HEK293 (cell line): ENCODE measurements at regions not wholly inside any gene's neighbourhood (a gene's known extent, or its start where the extent isn't known, plus 50 kb on each side); places are given as distances from the start of the nearest gene placed in this dataset.
A peak's percentile ranks its signal among the peaks of the same experiment; 100 is the strongest.

Source experiments
- CTCF ChIA-PET: fragments of 350-600 bp; formaldehyde crosslinking; extraction: SDS; loops from one replicate; lab custom pipeline; 2021; ENCODE audit warnings: antibody characterized with exemption; lab: Yijun Ruan, JAX
- POLR2A ChIA-PET: fragments of 300-600 bp; formaldehyde crosslinking; extraction: SDS; loops from one replicate; lab custom pipeline; 2020; ENCODE audit warnings: antibody characterized with exemption, inconsistent platforms; lab: Yijun Ruan, JAX
- H3K27ac ChIP-seq: fragments of 200-500 bp; sonication (Bioruptor generic); 2 replicates; pipeline ENCODE4 v1.5.1; 2014; ENCODE audit warnings: low read depth, low read length, control low read depth, inconsistent platforms; ENCODE audit errors: extremely low read depth
- H3K36me3 ChIP-seq, 2 experiments: fragments of 200-500 bp in 1 of 2; sonication (Bioruptor generic) in 1 of 2; 1 replicate in 1 of 2; 2 replicates in 1 of 2; pipeline ENCODE4 v1.5.1; 2014 to 2017; ENCODE audit warnings: inconsistent platforms in 2 of 2, low read length in 2 of 2; ENCODE audit not compliant: control insufficient read depth in 2 of 2, insufficient read depth in 1 of 2
- H3K4me1 ChIP-seq: fragments of 200-500 bp; sonication (Bioruptor generic); 2 replicates; pipeline ENCODE4 v1.5.1; 2014; ENCODE audit warnings: mild to moderate bottlenecking, low read length, inconsistent platforms; ENCODE audit not compliant: control insufficient read depth, insufficient read depth
- H3K4me3 ChIP-seq: 2 replicates; pipeline ENCODE4 v1.5.1; 2011; ENCODE audit warnings: low read depth, mild to moderate bottlenecking, control low read depth, low read length, moderate library complexity
- H3K9me3 ChIP-seq: fragments of 200-500 bp; sonication (Bioruptor generic); 2 replicates; pipeline ENCODE4 v1.5.1; 2014; ENCODE audit warnings: low read depth, low read length, inconsistent platforms; ENCODE audit not compliant: control insufficient read depth, insufficient read depth
- CTCF ChIP-seq: fragments of 450-650 bp; formaldehyde crosslinking; IDR thresholded peaks from 2 replicates; pipeline ENCODE4 v1.5.1; 2016; ENCODE audit warnings: missing biosample characterization, missing genetic modification characterization
- RBAK ChIP-seq: fragments of 450-650 bp; formaldehyde crosslinking; IDR thresholded peaks from 2 replicates; pipeline ENCODE4 v1.5.1; 2016; ENCODE audit warnings: missing biosample characterization, missing genetic modification characterization
- TCF7L2 ChIP-seq: IDR thresholded peaks from 2 replicates; pipeline ENCODE4 v1.6.1; 2011; ENCODE audit warnings: low read depth, mild to moderate bottlenecking, inconsistent platforms, low read length, moderate library complexity, borderline replicate concordance
- ZNF114 ChIP-seq: fragments of 450-650 bp; formaldehyde crosslinking; IDR thresholded peaks from 2 replicates; pipeline ENCODE4 v1.5.0; 2017; ENCODE audit warnings: missing biosample characterization, missing genetic modification characterization
- ZNF146 ChIP-seq: fragments of 450-650 bp; formaldehyde crosslinking; IDR thresholded peaks from 2 replicates; pipeline ENCODE4 v1.5.1; 2016; ENCODE audit warnings: missing biosample characterization, missing genetic modification characterization
- ZNF157 ChIP-seq: fragments of 450-650 bp; formaldehyde crosslinking; IDR thresholded peaks from 2 replicates; pipeline ENCODE4 v1.5.1; 2016; ENCODE audit warnings: missing biosample characterization, missing genetic modification characterization
- ZNF169 ChIP-seq: fragments of 450-650 bp; formaldehyde crosslinking; IDR thresholded peaks from 2 replicates; pipeline ENCODE4 v1.5.1; 2016; ENCODE audit warnings: missing biosample characterization, missing genetic modification characterization
- ZNF473 ChIP-seq: fragments of 450-650 bp; formaldehyde crosslinking; IDR thresholded peaks from 2 replicates; pipeline ENCODE4 v1.5.1; 2017; ENCODE audit warnings: missing biosample characterization, missing genetic modification characterization
- ZNF624 ChIP-seq: fragments of 450-650 bp; formaldehyde crosslinking; IDR thresholded peaks from 2 replicates; pipeline ENCODE4 v1.5.1; 2017; ENCODE audit warnings: missing biosample characterization, missing genetic modification characterization
- ZNF777 ChIP-seq: fragments of 450-650 bp; formaldehyde crosslinking; IDR thresholded peaks from 2 replicates; pipeline ENCODE4 v1.5.1; 2017; ENCODE audit warnings: missing biosample characterization, missing genetic modification characterization, borderline replicate concordance
- ZNF791 ChIP-seq: fragments of 450-650 bp; formaldehyde crosslinking; IDR thresholded peaks from 2 replicates; pipeline ENCODE4 v1.5.1; 2016; ENCODE audit warnings: missing biosample characterization, missing genetic modification characterization
- ZSCAN16 ChIP-seq: fragments of 450-650 bp; formaldehyde crosslinking; IDR thresholded peaks from 2 replicates; pipeline ENCODE4 v1.5.1; 2016; ENCODE audit warnings: missing biosample characterization, missing genetic modification characterization
- ZSCAN23 ChIP-seq: fragments of 450-650 bp; formaldehyde crosslinking; IDR thresholded peaks from 2 replicates; pipeline ENCODE4 v1.5.1; 2016; ENCODE audit warnings: missing biosample characterization, missing genetic modification characterization

DNA sequence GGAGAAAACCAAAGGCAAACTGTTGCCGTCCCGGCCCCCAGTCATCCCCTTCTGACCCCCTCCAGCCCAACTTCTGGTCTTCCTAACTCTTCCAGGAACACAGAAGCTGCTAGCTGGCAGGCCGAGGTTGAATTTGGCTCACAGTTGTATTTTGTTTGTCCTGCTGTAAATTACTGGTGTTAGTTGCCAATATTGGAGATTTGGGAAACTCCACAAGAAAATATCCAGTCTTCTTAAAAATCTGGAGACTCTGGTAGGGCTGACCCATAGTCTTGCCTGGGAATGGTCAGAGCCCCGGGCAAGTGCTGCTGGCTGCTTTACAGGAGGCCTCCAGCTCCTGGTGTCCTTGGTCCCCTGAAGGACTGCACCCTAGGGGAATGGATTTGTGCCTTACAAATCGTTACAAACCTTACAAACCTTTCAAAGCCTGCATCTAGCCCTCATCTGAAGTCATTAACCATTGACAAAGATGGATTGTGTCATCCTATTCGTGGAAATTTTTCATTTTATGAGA lies 112.0 kb upstream of the MCTP2 start:
- peak overlapping the region; percentile 53; the same call in 1 of the 2 replicates for H3K27ac ChIP-seq
- ChIA-PET CTCF (interaction anchor here (0.6 to 2.1 kb wide), 113 partner anchors 8 to 1451 kb away, joined by 3 to 147 read pairs (median 5); partner anchors contain the start of gene RGMA), POLR2A (interaction anchor here (1.0 kb wide), 1 partner anchor 1089 kb away, joined by 4 read pairs; no protein-coding TSS in a partner anchor)
- H3K4me1 ChIP-seq: peaks cover 9% of the 10 kb centered on the region
- TF ChIP-seq ZNF624: no peak
- no peaks in the 10 kb centered on the region; the same call in 1 of the 2 replicates for H3K9me3 ChIP-seq
- H3K4me3 ChIP-seq: no peak overlapping the region
- H3K36me3 ChIP-seq: no peaks in the 10 kb centered on the region

- TF ChIP-seq ZNF146 (tag by site-specific recombination) (no peak), CTCF (tag by site-specific recombination) (no peak), ZNF777 (tag by site-specific recombination) (no peak), ZNF473 (tag by site-specific recombination) (no peak), ZSCAN23 (tag by site-specific recombination) (no peak), ZSCAN16 (no peak), ZNF791 (tag by site-specific recombination) (no peak), TCF7L2 (no peak)
- TF ChIP-seq, all 188 proteins: peak for 0
- CTCF ChIA-PET: interaction anchor here (0.8 to 2.3 kb wide), 2 partner anchors 9 to 28 kb away, joined by 4 to 16 read pairs; no protein-coding TSS in a partner anchor
- H3K4me3 ChIP-seq: no peak overlapping the region
- H3K36me3 ChIP-seq: no peaks in the 10 kb centered on the region
- no peaks in the 10 kb centered on the region for H3K4me1 ChIP-seq
- no peaks in the 10 kb centered on the region; the same call in 1 of the 2 replicates for H3K9me3 ChIP-seq
- H3K27ac ChIP-seq: no peak overlapping the region
- POLR2A ChIA-PET: no interaction called here
Measured at GRCh38 chr15:94110476-94111130, 120.8 kb upstream of the MCTP2 start.

GRCh38 chr15:94107652-94108051 lies 123.7 kb upstream of the MCTP2 start:
- TF ChIP-seq ZNF169 (tag by site-specific recombination) (no peak), ZNF157 (no peak), RBAK (tag by site-specific recombination) (no peak)
- no peaks in the 10 kb centered on the region for H3K36me3 ChIP-seq
- H3K27ac ChIP-seq: no peak overlapping the region
- ChIA-PET POLR2A (no interaction called here), CTCF (interaction anchor here (0.6 to 3.3 kb wide), 5 partner anchors 12 to 1706 kb away, joined by 3 to 26 read pairs (median 3); no protein-coding TSS in a partner anchor)
- no peak overlapping the region for H3K4me3 ChIP-seq
- no peaks in the 10 kb centered on the region for H3K9me3 ChIP-seq
- no peaks in the 10 kb centered on the region for H3K4me1 ChIP-seq

DNA sequence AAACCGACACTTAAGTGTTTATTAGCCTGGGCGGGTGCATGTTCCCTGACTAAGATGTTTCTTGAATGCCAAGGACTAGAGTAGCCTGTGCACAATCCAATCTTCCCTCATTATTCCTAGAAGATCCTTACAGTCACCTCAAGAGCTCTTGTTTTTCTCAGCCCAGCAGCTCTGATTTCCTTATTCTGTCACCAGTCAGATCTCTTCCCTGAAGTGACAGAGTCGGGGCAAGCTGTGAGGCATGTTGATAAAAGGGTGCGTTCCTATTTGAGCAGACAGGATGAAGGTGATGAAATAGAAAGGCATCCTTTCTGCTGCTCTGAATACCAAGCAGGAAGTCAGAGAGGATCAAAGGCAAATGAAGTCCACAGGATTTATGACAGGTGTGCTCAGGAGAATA lies 125.6 kb upstream of the MCTP2 start:
- TF ChIP-seq TCF7L2: no peak
- TF ChIP-seq ZNF114 (tag by site-specific recombination): no peak
- TF ChIP-seq, all 188 proteins: peak for 0
- Histone ChIP-seq H3K4me1 (no peaks in the 10 kb centered on the region), H3K36me3 (no peaks in the 10 kb centered on the region), H3K9me3 (no peaks in the 10 kb centered on the region), H3K27ac (no peak overlapping the region), H3K4me3 (no peak overlapping the region)
- ChIA-PET POLR2A (no interaction called here), CTCF (interaction anchor here (0.6 to 1.5 kb wide), 2 partner anchors 14 to 625 kb away, joined by 3 read pairs; no protein-coding TSS in a partner anchor)
